NCI-H1930 (cell line): ENCODE measurements at regions not wholly inside any gene's neighbourhood (a gene's known extent, or its start where the extent isn't known, plus 50 kb on each side); places are given as distances from the start of the nearest gene placed in this dataset.

Experiments
- DNase-seq, 2 experiments: peaks; one replicate each; lab custom pipeline; 2025; lab: John Stamatoyannopoulos, UW

DNA sequence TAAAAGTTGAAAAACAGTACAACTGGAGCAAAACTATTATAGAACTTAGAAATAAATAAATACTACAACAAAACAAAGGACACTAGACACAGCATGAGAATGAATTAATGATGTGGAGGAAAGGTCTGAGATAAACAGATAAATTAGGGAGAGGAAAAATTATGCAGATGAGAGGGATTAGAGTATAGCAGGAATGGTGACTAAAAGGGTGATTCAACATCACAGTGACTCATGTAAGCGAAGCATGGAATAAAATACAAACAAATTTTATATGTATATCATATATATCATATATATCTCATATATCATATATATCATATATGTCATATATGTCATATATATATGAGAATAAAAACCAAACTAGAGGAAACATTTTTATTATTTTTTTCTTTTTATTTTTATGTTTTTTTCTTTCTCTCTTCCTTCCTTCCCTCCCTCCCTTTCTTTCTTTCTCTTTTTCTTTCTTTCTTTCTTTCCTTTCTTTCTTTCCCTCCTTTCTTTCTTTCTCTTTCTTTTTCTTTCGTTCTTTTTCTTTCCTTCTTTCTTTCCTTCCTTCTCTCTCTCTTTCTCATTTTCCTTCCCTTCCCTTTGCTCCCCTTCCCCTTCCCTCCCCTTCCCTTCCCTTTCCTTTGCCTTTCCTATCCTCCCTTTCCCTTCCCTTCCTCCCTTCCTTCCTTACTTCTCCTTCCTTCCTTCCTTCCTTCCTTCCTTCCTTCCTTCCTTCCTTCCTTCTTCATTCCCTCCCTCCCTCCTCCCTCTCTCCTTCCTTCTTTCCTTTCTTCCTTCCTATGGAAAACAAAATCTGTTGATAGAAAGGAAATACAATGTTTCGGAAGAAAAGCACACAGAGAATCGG, 1014.6 kb downstream of the GRIK2 start:
- DNase-seq, result no peak

- DNase-seq, result no peak
These were observed 1012.4 kb downstream of the GRIK2 start for GRCh38 chr6:102405860-102406259.

DNA sequence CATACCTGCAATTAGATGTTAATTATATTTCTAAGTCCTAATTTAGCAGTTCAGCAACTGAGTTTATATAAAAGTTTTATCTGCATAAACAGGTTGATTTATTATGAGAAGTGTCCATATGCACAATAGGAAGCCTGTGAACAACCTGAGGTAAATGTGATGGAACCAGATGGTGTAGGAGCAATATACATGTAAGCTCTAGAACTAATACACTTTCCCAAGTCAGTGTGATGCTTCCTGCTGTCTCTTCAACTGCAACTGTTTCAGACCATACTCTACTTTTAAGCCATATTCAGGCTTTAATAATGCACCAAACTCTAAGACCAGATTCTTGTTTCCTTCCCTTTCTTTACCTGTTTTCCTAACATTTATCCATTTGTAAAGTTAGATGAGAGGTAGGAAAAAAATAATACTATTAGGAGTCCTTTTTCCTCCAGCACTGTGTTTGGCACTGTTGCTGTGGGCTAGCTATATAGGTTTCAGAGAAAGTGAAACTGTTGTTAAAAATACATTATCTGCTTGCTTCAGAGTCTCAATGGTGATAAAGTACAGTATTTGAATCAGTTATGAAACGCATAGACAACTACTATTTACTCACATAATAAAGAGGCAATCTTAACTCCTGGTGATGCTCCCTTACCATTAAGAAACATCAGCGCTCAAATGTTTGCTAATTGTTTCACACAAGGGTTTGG, 1009.3 kb downstream of the GRIK2 start:
- no peak for DNase-seq

DNA sequence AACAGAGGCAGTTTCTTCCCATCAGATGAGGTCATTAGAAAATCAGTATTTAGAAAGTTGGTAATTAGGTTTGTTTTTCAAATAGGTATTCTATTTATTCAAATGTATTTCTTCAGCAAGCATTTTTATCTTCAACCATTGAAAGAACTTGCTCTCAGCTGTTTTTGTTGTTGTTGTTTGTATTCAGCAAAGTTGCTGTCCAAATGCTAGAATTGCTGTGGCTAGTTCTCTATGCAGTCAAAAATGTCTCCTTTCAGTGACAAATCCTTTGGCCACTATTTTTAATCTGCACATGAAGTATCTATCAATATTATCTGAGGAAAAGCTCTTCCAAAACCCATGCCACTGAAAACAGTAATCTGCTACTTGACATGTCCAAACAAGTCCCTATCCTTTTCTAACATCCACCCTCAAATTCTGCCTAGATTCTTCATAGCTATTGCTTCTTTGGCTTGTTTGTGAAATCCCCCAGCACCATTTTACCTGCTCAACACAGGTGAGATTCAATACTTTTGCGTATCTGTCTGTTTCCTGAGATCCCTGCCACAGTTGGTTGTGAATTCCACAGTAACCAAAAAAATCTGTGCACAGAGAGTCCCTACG, 1005.4 kb downstream of the GRIK2 start:
- no peak for DNase-seq

DNA sequence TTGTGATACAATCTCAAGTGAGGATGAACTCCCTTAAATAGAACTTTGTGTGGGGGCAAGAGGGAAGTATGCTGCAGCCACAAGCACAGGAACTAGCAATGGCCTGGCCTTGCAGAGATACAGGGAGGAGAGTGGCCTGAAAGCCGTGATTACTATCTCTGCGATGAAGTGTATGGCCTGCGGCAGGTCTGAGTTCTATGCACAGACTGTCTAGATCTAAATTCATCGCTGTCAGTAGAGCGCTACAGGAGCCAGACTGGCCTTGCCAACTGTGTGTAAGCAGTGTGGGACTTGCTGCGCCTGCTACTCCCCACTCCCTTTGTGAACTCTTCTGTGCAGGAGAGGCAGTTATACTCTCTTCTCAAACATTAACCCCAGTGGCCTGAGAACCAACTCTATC, 997.0 kb downstream of the GRIK2 start:
- no peak for DNase-seq

GRCh38 chr6:102389994-102390393, 996.5 kb downstream of the GRIK2 start:
- no peak for DNase-seq

- DNase-seq, result no peak
These were observed 994.0 kb downstream of the GRIK2 start for GRCh38 chr6:102387326-102388033.

GRCh38 chr6:102381203-102381602, 987.7 kb downstream of the GRIK2 start:
- no peak for DNase-seq

DNA sequence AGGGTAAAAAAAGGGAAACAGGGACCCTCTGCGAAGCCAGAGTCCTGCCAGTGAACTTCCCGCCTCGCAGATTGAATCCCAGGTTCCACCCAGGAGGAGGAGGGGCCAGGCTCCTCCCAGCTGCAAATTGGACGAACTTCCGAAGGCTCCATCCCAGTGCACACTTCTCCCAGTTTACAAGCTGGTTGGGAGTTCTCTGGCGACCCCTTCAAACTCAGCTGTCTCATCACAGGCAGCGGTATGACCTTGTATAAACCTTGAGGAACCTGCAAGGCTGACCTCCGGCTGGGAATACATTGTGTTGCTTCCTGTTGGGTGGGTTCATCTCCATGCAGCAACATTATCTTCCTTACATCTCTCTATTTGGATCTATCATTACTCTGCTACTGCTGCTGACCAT, 962.7 kb downstream of the GRIK2 start:
- no peak for DNase-seq

DNA sequence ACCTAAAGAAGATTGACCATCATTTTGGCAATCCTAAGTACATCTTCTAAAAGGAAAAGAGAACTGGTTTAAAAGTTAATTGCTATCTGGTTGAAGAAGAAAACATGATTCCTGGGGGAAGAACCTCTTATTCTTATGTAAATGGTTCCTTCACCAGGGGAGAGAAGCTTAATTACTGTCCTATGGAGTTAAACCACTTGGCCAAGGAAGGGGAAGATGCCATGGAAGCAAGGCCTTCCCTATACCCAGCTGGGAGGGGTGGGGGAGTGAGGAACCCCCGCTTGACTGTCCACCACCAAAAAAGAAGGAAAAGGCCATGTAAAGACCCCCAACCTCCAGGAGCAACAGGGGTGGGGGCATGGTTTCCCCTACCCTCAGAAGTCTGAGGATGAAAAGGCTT, 962.1 kb downstream of the GRIK2 start:
- DNase-seq, result no peak

DNA sequence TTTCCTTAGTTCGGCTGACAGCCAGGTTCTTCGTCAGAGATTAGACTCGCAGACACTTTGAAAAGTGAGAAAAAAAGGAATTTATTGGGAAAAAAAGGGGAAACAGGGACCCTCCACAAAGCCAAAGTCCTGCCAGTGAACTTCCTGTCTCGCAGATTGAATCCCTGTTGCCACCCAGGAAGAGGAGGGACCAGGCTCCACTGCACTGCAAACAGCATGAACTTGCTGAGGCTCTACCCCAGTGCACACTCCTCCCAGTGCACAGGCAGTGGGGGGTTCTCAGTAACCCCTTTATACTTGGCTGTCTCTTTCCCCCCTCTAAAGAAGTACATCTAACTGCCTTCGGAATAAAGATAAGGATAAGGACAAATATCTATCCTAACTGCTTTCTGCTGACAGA, 959.0 kb downstream of the GRIK2 start:
- DNase-seq, result no peak

DNA sequence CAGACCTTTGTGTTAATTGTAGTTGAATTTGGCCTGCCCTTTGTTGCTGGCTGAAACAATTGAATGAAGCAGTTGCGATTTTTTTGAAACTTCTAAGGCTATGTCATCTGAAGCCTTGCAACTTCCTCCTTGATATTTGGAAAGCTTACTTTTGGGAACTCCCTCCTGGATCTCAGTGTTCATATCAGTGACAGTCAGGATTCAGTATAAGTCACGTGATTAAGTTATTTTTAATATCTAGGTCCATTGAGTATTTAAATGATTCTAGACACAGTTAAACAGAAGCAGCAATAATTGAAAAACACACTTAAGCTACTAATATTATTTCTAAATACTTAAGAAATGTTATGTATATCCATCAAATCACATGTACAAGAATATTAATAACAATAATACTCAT, 951.3 kb downstream of the GRIK2 start:
- no peak for DNase-seq

GRCh38 chr6:102340311-102340710, 946.8 kb downstream of the GRIK2 start:
- DNase-seq, result no peak

DNA sequence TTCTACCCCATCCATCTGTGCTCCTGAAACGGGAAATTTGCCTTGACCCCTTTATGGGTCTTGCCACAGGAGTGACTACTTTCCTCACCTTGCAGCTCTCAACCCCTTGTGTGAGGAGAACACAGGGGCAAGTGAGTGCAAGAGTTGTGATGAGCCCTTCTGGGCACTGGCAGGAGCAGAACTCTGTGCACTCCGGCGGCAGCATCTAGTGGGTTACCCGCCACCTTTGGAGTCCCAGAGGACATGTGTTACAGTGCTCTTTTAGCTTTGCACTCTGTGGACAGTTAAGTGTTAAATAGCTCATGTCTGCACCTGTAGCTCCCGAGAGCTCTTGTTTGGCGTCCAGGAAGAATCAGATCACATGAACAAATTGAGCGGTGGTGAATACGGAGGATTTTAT, 940.2 kb downstream of the GRIK2 start:
- DNase-seq, result no peak

GRCh38 chr6:102327697-102328225, 934.3 kb downstream of the GRIK2 start:
- DNase-seq, result no peak

DNA sequence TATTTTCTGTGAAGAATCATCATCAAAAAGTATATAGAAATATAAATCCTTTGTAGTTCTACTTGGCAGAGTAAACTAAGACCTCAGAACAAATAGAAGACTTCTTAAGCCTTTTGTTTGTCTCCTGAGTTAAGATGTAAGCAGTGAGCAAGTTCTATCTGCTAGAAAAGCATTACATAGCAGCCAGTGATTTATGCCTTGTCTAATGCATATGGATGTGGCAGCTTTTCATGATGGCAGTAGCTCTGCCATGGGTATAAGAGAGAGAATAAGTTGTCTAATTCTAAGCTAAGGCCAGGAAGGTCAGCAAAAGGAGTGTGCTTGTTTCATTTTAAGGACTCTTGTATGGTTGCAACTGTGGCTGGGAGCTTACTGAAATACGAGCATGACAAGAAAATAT, 920.2 kb downstream of the GRIK2 start:
- DNase-seq, result no peak

- no peak for DNase-seq
These were observed 916.2 kb downstream of the GRIK2 start for GRCh38 chr6:102309700-102310099.

DNA sequence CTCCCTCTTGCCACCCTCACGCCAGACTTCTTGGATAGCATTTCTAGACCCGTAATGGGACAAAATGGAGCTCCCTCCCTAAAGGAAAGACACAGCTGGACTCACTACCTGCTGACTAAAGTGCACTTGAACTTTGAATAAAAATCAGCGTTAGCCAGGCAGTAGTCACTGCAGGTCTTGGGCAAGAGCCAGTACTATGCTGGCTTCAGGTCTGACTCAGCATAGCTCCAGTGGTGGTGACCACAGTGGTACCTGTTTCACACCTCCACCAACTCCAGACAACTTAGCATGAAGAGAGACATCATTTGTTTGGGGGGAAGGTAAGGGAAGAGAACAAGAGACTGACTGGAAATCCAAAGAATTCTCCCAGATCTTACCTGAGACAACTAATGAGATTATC, 906.8 kb downstream of the GRIK2 start:
- DNase-seq, result no peak

DNA sequence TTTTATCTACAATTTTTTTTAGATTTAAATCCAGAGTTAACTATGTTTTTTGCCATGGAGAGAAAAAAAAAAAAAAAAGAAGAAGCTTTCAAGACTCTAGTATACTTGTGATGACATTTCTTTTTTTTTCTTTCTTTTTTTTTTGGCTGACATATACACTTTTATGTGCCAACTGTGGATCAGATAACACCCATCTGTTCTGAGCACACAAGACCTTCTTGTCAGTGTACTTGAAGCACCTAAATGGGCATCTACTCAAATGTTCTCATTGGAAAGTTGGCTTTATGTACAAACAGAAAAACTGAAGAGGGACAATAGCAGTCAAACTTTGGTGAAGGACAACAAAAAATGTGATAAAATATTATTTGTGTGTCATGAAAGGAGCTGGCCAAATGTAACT, 904.5 kb downstream of the GRIK2 start:
- no peak for DNase-seq
